ENCODE measurements at regions not wholly inside any gene's neighbourhood (a gene's known extent, or its start where the extent isn't known, plus 50 kb on each side); places are given as distances from the start of the nearest gene placed in this dataset.
A peak's percentile ranks its signal among the peaks of the same experiment; 100 is the strongest.

- H3K79me2 ChIP-seq (ENCODE audit: control insufficient read depth, insufficient read depth, low read length, poor library complexity) = no peaks in the 10 kb centered on the region
- no peak overlapping the region for H3K4me2 ChIP-seq (ENCODE audit: low read length)
- H2BK5ac ChIP-seq (ENCODE audit: low read depth, low read length, poor library complexity) = no peak overlapping the region
- H3K4ac ChIP-seq (ENCODE audit: low read depth, low read length) = no peak overlapping the region
- no peak overlapping the region for H3K18ac ChIP-seq (ENCODE audit: low read length)
- no peak overlapping the region for H3K14ac ChIP-seq (ENCODE audit: low read length)
- H3K27ac ChIP-seq (ENCODE audit: low read depth, low read length) = no peak overlapping the region
- no peaks in the 10 kb centered on the region for H3K79me1 ChIP-seq (ENCODE audit: low read length)
- H2BK120ac ChIP-seq (ENCODE audit: insufficient read depth, low read length, poor library complexity) = no peak overlapping the region
- H3K9me3 ChIP-seq (ENCODE audit: insufficient read depth, low read depth, low read length) = peaks cover 3% of the 10 kb centered on the region
- DNase-seq = no peak
- H2AFZ ChIP-seq (ENCODE audit: insufficient read depth, low read length, poor library complexity) = no peak overlapping the region
- no peak overlapping the region for H2AK5ac ChIP-seq (ENCODE audit: low read length)
- no peak overlapping the region for H3K4me3 ChIP-seq (ENCODE audit: low read depth, low read length)
- no peaks in the 10 kb centered on the region for H3K36me3 ChIP-seq (ENCODE audit: control insufficient read depth in 1 of 2, insufficient read depth in 2 of 2, low read length in 2 of 2)
- no peak overlapping the region for H3K9ac ChIP-seq (ENCODE audit: low read length)
- no peak overlapping the region for H4K8ac ChIP-seq (ENCODE audit: low read depth, low read length)
- H3K27me3 ChIP-seq (ENCODE audit: insufficient read depth, low read length) = no peaks in the 10 kb centered on the region
- WGBS (ENCODE audit: extremely low coverage, insufficient coverage, insufficient read length) = no CpG with 5 or more reads among the region's 7 CpGs
- H4K91ac ChIP-seq (ENCODE audit: low read depth, low read length) = no peak overlapping the region
- peaks cover 0 to 3% of the 10 kb centered on the region in 2 experiments for H3K4me1 ChIP-seq (ENCODE audit: control insufficient read depth in 1 of 2, insufficient read depth in 2 of 2, low read length in 2 of 2)
- no peak overlapping the region for H3K23ac ChIP-seq (ENCODE audit: low read length)
- no peak overlapping the region for H2BK12ac ChIP-seq (ENCODE audit: low read length)
- no peak overlapping the region for H4K12ac ChIP-seq (ENCODE audit: low read depth, low read length)
These were observed 180.2 kb upstream of the HES1 start for GRCh38 chr3:193955719-193956118.

- Histone ChIP-seq H3K4ac (ENCODE audit: low read depth, low read length) (no peak overlapping the region), H3K36me3 (ENCODE audit: control insufficient read depth in 1 of 2, insufficient read depth in 2 of 2, low read length in 2 of 2) (no peaks in the 10 kb centered on the region), H3K79me1 (ENCODE audit: low read length) (no peaks in the 10 kb centered on the region), H2BK12ac (ENCODE audit: low read length) (no peak overlapping the region), H3K27me3 (ENCODE audit: insufficient read depth, low read length) (no peaks in the 10 kb centered on the region), H2AFZ (ENCODE audit: insufficient read depth, low read length, poor library complexity) (no peak overlapping the region), H2BK120ac (ENCODE audit: insufficient read depth, low read length, poor library complexity) (no peak overlapping the region), H4K8ac (ENCODE audit: low read depth, low read length) (no peak overlapping the region), H3K23ac (ENCODE audit: low read length) (no peak overlapping the region), H3K27ac (ENCODE audit: low read depth, low read length) (no peak overlapping the region), H3K79me2 (ENCODE audit: control insufficient read depth, insufficient read depth, low read length, poor library complexity) (no peaks in the 10 kb centered on the region), H3K14ac (ENCODE audit: low read length) (no peak overlapping the region), H4K91ac (ENCODE audit: low read depth, low read length) (peak overlapping the region; percentile 8), H3K9me3 (ENCODE audit: insufficient read depth, low read depth, low read length) (peaks cover 3% of the 10 kb centered on the region), H3K9ac (ENCODE audit: low read length) (no peak overlapping the region), H3K4me2 (ENCODE audit: low read length) (no peak overlapping the region), H2AK5ac (ENCODE audit: low read length) (no peak overlapping the region), H3K4me3 (ENCODE audit: low read depth, low read length) (no peak overlapping the region), H4K12ac (ENCODE audit: low read depth, low read length) (no peak overlapping the region), H2BK5ac (ENCODE audit: low read depth, low read length, poor library complexity) (no peak overlapping the region), H3K4me1 (ENCODE audit: control insufficient read depth in 1 of 2, insufficient read depth in 2 of 2, low read length in 2 of 2) (peaks cover 0 to 7% of the 10 kb centered on the region in 2 experiments), H3K18ac (ENCODE audit: low read length) (no peak overlapping the region)
- no peak for DNase-seq
These were observed 176.1 kb upstream of the HES1 start for GRCh38 chr3:193959861-193960260.

- Histone ChIP-seq H3K9me3 (ENCODE audit: insufficient read depth, low read depth, low read length) (peaks cover 2% of the 10 kb centered on the region), H3K4me2 (ENCODE audit: low read length) (no peak overlapping the region), H3K9ac (ENCODE audit: low read length) (no peak overlapping the region), H3K23ac (ENCODE audit: low read length) (no peak overlapping the region), H3K14ac (ENCODE audit: low read length) (no peak overlapping the region), H3K79me1 (ENCODE audit: low read length) (no peaks in the 10 kb centered on the region), H3K27me3 (ENCODE audit: insufficient read depth, low read length) (no peaks in the 10 kb centered on the region), H4K8ac (ENCODE audit: low read depth, low read length) (no peak overlapping the region), H3K4me3 (ENCODE audit: low read depth, low read length) (no peak overlapping the region), H2AK5ac (ENCODE audit: low read length) (no peak overlapping the region), H2BK12ac (ENCODE audit: low read length) (peak overlapping the region; percentile 23), H3K36me3 (ENCODE audit: control insufficient read depth in 1 of 2, insufficient read depth in 2 of 2, low read length in 2 of 2) (no peaks in the 10 kb centered on the region), H4K12ac (ENCODE audit: low read depth, low read length) (no peak overlapping the region), H2BK5ac (ENCODE audit: low read depth, low read length, poor library complexity) (no peak overlapping the region), H3K79me2 (ENCODE audit: control insufficient read depth, insufficient read depth, low read length, poor library complexity) (no peaks in the 10 kb centered on the region), H3K4ac (ENCODE audit: low read depth, low read length) (no peak overlapping the region), H3K27ac (ENCODE audit: low read depth, low read length) (no peak overlapping the region), H4K91ac (ENCODE audit: low read depth, low read length) (no peak overlapping the region), H3K18ac (ENCODE audit: low read length) (no peak overlapping the region), H3K4me1 (ENCODE audit: control insufficient read depth in 1 of 2, insufficient read depth in 2 of 2, low read length in 2 of 2) (peaks cover 0 to 7% of the 10 kb centered on the region in 2 experiments), H2AFZ (ENCODE audit: insufficient read depth, low read length, poor library complexity) (no peak overlapping the region), H2BK120ac (ENCODE audit: insufficient read depth, low read length, poor library complexity) (no peak overlapping the region)
- WGBS (ENCODE audit: extremely low coverage, insufficient coverage, insufficient read length) = no CpG with 5 or more reads among the region's 21 CpGs
- no peak for DNase-seq
These were observed 175.3 kb upstream of the HES1 start for GRCh38 chr3:193960487-193961274.

GRCh38 chr3:193962986-193963685, 172.8 kb upstream of the HES1 start:
- Histone ChIP-seq H2AFZ (ENCODE audit: insufficient read depth, low read length, poor library complexity) (no peak overlapping the region), H3K4me2 (ENCODE audit: low read length) (no peak overlapping the region), H4K12ac (ENCODE audit: low read depth, low read length) (no peak overlapping the region), H3K18ac (ENCODE audit: low read length) (no peak overlapping the region), H2AK5ac (ENCODE audit: low read length) (no peak overlapping the region), H4K8ac (ENCODE audit: low read depth, low read length) (no peak overlapping the region), H3K27me3 (ENCODE audit: insufficient read depth, low read length) (no peaks in the 10 kb centered on the region), H4K91ac (ENCODE audit: low read depth, low read length) (no peak overlapping the region), H2BK120ac (ENCODE audit: insufficient read depth, low read length, poor library complexity) (no peak overlapping the region), H3K4me3 (ENCODE audit: low read depth, low read length) (no peak overlapping the region), H3K9me3 (ENCODE audit: insufficient read depth, low read depth, low read length) (no peaks in the 10 kb centered on the region), H3K9ac (ENCODE audit: low read length) (no peak overlapping the region), H3K79me1 (ENCODE audit: low read length) (no peaks in the 10 kb centered on the region), H2BK12ac (ENCODE audit: low read length) (no peak overlapping the region), H3K36me3 (ENCODE audit: control insufficient read depth in 1 of 2, insufficient read depth in 2 of 2, low read length in 2 of 2) (no peaks in the 10 kb centered on the region), H2BK5ac (ENCODE audit: low read depth, low read length, poor library complexity) (no peak overlapping the region), H3K14ac (ENCODE audit: low read length) (no peak overlapping the region), H3K4me1 (ENCODE audit: control insufficient read depth in 1 of 2, insufficient read depth in 2 of 2, low read length in 2 of 2) (peaks cover 0 to 7% of the 10 kb centered on the region in 2 experiments), H3K23ac (ENCODE audit: low read length) (no peak overlapping the region), H3K79me2 (ENCODE audit: control insufficient read depth, insufficient read depth, low read length, poor library complexity) (no peaks in the 10 kb centered on the region), H3K4ac (ENCODE audit: low read depth, low read length) (no peak overlapping the region), H3K27ac (ENCODE audit: low read depth, low read length) (no peak overlapping the region)
- no CpG with 5 or more reads among the region's 9 CpGs for WGBS (ENCODE audit: extremely low coverage, insufficient coverage, insufficient read length)
- peak; percentile 23 to 68 for DNase-seq
